A673 (cell line): ENCODE measurements at regions not wholly inside any gene's neighbourhood (a gene's known extent, or its start where the extent isn't known, plus 50 kb on each side); places are given as distances from the start of the nearest gene placed in this dataset.

Experiments used
- CTCF ChIP-seq: fragments of 300-800, 200-600 bp; sonication (generic); conservative IDR thresholded peaks from 2 replicates; pipeline ENCODE4 v1.5.1; 2017; ENCODE audit warnings: low read depth, mild to moderate bottlenecking, antibody characterized with exemption, low read length, moderate library complexity, mixed read lengths
- EZH2 ChIP-seq: fragments of 200-600 bp; sonication (generic); IDR thresholded peaks from 2 replicates; pipeline ENCODE4 v1.6.1; 2017; ENCODE audit warnings: borderline replicate concordance, low read depth, mild to moderate bottlenecking, mixed read lengths, antibody characterized with exemption, low read length; ENCODE audit not compliant: poor library complexity, severe bottlenecking

GRCh38 chr10:25831080-25831479 is 102.9 kb upstream of the MYO3A start:
- TF ChIP-seq CTCF (no peak), EZH2 (no peak)
